ENCODE measurements at regions not wholly inside any gene's neighbourhood (a gene's known extent, or its start where the extent isn't known, plus 50 kb on each side); places are given as distances from the start of the nearest gene placed in this dataset.

DNA sequence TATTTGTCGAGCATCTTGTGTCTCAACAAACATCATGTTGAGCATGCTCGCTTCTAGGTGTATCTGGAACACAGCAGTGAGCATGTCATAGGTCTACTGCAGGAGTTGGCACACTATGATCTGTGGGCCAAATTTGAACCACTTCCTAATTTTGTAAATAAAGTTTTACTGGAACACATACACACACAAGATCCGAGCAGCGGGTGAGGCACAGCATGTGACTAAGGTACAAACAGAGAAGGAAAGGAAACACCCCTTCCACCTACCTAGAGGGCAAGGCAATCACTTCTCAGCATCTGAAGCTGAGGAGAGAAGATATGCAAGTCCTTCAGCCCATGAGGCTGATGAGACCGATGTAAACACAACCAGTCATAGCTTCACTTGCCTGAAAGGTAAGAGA lies 200.4 kb downstream of the MED10 start:
- Histone ChIP-seq H3K79me2 (ENCODE audit: control insufficient read depth, insufficient read depth, low read length) (no peaks in the 10 kb centered on the region), H3K4me2 (ENCODE audit: insufficient read depth, low read length) (no peak overlapping the region), H4K20me1 (replicated peaks; ENCODE audit: control insufficient read depth, extremely low read depth, insufficient read depth, low read length) (no peaks in the 10 kb centered on the region), H3K36me3 (ENCODE audit: control insufficient read depth in 2 of 2, extremely low read depth in 1 of 2, insufficient read depth in 2 of 2, low read length in 2 of 2) (no peaks in the 10 kb centered on the region), H3K9me1 (replicated peaks; ENCODE audit: control insufficient read depth, extremely low read depth, insufficient read depth, low read length) (no peaks in the 10 kb centered on the region), H3K9ac (replicated peaks; ENCODE audit: extremely low read depth, insufficient read depth, low read length) (no peak overlapping the region), H3K27me3 (ENCODE audit: control insufficient read depth in 2 of 2, insufficient read depth in 2 of 2, low read length in 2 of 2) (no peaks in the 10 kb centered on the region), H3K4me1 (ENCODE audit: control insufficient read depth, extremely low read depth, insufficient read depth, low read length) (no peaks in the 10 kb centered on the region), H3K4me3 (replicated peaks in 1 of 3; ENCODE audit: insufficient read depth in 1 of 3, low read depth in 1 of 3, low read length in 3 of 3) (no peak overlapping the region), H3K27ac (ENCODE audit: insufficient read depth, low read depth, low read length) (no peak overlapping the region), H3K9me3 (replicated peaks; ENCODE audit: control insufficient read depth, insufficient read depth, low read length) (no peaks in the 10 kb centered on the region), H2AFZ (ENCODE audit: low read depth, low read length) (no peak overlapping the region)
- TF ChIP-seq EZH2 (IDR thresholded peaks at IDR 0.05; ENCODE audit: borderline replicate concordance, low read depth, low read length, severe bottlenecking) = no peak
- TF ChIP-seq, protein P1, sequence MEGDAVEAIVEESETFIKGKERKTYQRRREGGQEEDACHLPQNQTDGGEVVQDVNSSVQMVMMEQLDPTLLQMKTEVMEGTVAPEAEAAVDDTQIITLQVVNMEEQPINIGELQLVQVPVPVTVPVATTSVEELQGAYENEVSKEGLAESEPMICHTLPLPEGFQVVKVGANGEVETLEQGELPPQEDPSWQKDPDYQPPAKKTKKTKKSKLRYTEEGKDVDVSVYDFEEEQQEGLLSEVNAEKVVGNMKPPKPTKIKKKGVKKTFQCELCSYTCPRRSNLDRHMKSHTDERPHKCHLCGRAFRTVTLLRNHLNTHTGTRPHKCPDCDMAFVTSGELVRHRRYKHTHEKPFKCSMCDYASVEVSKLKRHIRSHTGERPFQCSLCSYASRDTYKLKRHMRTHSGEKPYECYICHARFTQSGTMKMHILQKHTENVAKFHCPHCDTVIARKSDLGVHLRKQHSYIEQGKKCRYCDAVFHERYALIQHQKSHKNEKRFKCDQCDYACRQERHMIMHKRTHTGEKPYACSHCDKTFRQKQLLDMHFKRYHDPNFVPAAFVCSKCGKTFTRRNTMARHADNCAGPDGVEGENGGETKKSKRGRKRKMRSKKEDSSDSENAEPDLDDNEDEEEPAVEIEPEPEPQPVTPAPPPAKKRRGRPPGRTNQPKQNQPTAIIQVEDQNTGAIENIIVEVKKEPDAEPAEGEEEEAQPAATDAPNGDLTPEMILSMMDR (IDR thresholded peaks at IDR 0.05; ENCODE audit: extremely low read depth in 1 of 2, insufficient read depth in 1 of 2, low read depth in 1 of 2, low read length in 2 of 2) = no peak
- TF ChIP-seq FOS (IDR thresholded peaks at IDR 0.05; ENCODE audit: borderline replicate concordance, insufficient read depth, low read length) = no peak
- no peak for TF ChIP-seq GATA2 (IDR thresholded peaks at IDR 0.05; ENCODE audit: insufficient read depth, insufficient read length, low read depth, low read length)
- TF ChIP-seq, protein P2, sequence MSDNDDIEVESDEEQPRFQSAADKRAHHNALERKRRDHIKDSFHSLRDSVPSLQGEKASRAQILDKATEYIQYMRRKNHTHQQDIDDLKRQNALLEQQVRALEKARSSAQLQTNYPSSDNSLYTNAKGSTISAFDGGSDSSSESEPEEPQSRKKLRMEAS (IDR thresholded peaks at IDR 0.05; ENCODE audit: insufficient read depth, insufficient read length) = no peak
- no peak for TF ChIP-seq POLR2AphosphoS5 (IDR thresholded peaks at IDR 0.05; ENCODE audit: insufficient read depth, low read depth, low read length)
- no peak for TF ChIP-seq POLR2A (IDR thresholded peaks at IDR 0.05; ENCODE audit: low read depth, low read length)
- no peak for TF ChIP-seq JUN (IDR thresholded peaks at IDR 0.05; ENCODE audit: borderline replicate concordance, insufficient read depth, insufficient read length, low read depth)
- TF ChIP-seq MYC (IDR thresholded peaks at IDR 0.05; ENCODE audit: low read depth, low read length) = no peak
- BruUV-seq (replicated peaks) = no TSS peak
- DNase-seq (ENCODE audit: low read depth, low spot score) (no peak), FAIRE-seq (no peak)
- dilution Hi-C loops (cut with MboI; ENCODE audit: extremely low pct_ligation_motif_present, low sequenced_read_pairs) (no loop called here), intact Hi-C loops (cut with micrococcal nuclease) (no loop called here)
- ChIA-PET CTCF (no interaction called here), POLR2A (no interaction called here)
